Fibroblast of lung (primary cell): ENCODE measurements at regions not wholly inside any gene's neighbourhood (a gene's known extent, or its start where the extent isn't known, plus 50 kb on each side); places are given as distances from the start of the nearest gene placed in this dataset.

ENCODE experiments used
- DNase-seq, 2 donors: peaks; one replicate each; pipeline versions ENCODE4 v3.0.0 to v3.0.0-alpha.2; 2010; ENCODE audit warnings: low read depth in 2 of 2
- H2AFZ ChIP-seq: 2 replicates; pipeline ENCODE4 v1.5.1; 2012; ENCODE audit warnings: low read length, control low read depth, inconsistent platforms
- H3K27ac ChIP-seq: 2 replicates; pipeline ENCODE4 v1.5.1; 2011; ENCODE audit warnings: low read length, control low read depth; ENCODE audit not compliant: insufficient read depth
- H3K27me3 ChIP-seq: 2 replicates; pipeline ENCODE4 v1.5.1; 2011; ENCODE audit warnings: mild to moderate bottlenecking, low read length; ENCODE audit not compliant: control insufficient read depth, insufficient read depth
- H3K36me3 ChIP-seq: 2 replicates; pipeline ENCODE4 v1.5.1; 2011; ENCODE audit warnings: low read length; ENCODE audit not compliant: control insufficient read depth, insufficient read depth
- H3K4me1 ChIP-seq: 2 replicates; pipeline ENCODE4 v1.5.1; 2011; ENCODE audit warnings: low read length; ENCODE audit not compliant: control insufficient read depth, insufficient read depth; ENCODE audit errors: extremely low read depth
- H3K4me2 ChIP-seq: 2 replicates; pipeline ENCODE4 v1.5.1; 2011; ENCODE audit warnings: low read length, control low read depth; ENCODE audit not compliant: insufficient read depth; ENCODE audit errors: extremely low read depth
- H3K4me3 ChIP-seq, 4 experiments: fragments of 200-600 bp in 1 of 4; sonication (generic) in 1 of 4; replicated peaks in 1 of 4; 2 replicates each; pipeline ENCODE4 v1.5.1; 2011 to 2016; ENCODE audit warnings: low read length in 4 of 4, low read depth in 3 of 4, mild to moderate bottlenecking in 3 of 4, control low read depth in 2 of 4, inconsistent platforms in 1 of 4, mixed read lengths in 1 of 4; ENCODE audit not compliant: insufficient read depth in 1 of 4; ENCODE audit errors: control extremely low read depth in 1 of 4
- H3K79me2 ChIP-seq: 2 replicates; pipeline ENCODE4 v1.5.1; 2012; ENCODE audit warnings: mild to moderate bottlenecking, low read length, inconsistent platforms; ENCODE audit not compliant: control insufficient read depth, insufficient read depth
- H3K9ac ChIP-seq: 2 replicates; pipeline ENCODE4 v1.5.1; 2011; ENCODE audit warnings: mild to moderate bottlenecking, low read length, control low read depth; ENCODE audit not compliant: insufficient read depth
- H3K9me3 ChIP-seq: 2 replicates; pipeline ENCODE4 v1.5.1; 2012; ENCODE audit warnings: low read depth, low read length; ENCODE audit not compliant: control insufficient read depth, insufficient read depth
- H4K20me1 ChIP-seq: 2 replicates; pipeline ENCODE4 v1.5.1; 2011; ENCODE audit warnings: low read length; ENCODE audit not compliant: control insufficient read depth, insufficient read depth; ENCODE audit errors: extremely low read depth
- EZH2 ChIP-seq: IDR thresholded peaks from 2 replicates; pipeline ENCODE4 v1.5.1; 2012; ENCODE audit warnings: low read length, control low read depth, mild to moderate bottlenecking; ENCODE audit errors: missing control alignments
- TF ChIP-seq, protein P1 (sequence below), 2 donors: IDR thresholded peaks in 1 of 2; conservative IDR thresholded peaks in 1 of 2; 1 replicate in 1 of 2; 2 replicates in 1 of 2; pipeline ENCODE4 v1.5.1; 2011 to 2012; ENCODE audit warnings: low read length in 2 of 2, control low read depth in 1 of 2, inconsistent platforms in 1 of 2, low read depth in 1 of 2, mild to moderate bottlenecking in 1 of 2

DNA sequence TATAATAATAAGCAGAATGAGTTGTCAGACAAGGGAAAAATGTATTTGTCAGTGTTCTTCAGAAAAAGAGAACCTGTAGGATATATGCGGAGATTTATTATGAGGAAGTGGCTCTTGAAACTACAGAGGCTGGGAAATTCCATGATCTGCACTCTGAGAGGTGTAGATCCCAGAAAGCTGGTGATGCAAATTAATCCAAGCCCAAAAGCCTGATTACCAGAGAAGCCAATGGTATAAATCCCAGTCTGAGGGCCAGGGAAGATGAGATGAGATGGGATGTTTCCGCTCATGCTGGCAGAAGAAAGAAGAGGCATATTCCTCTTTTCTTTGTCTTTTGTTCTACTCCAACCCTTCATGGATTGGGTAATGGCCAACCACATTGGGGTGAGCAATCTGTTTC lies 732.8 kb upstream of the IGFBP3 start:
- H3K79me2 ChIP-seq: no peaks in the 10 kb centered on the region
- no peaks in the 10 kb centered on the region for H3K4me1 ChIP-seq
- DNase-seq: no peak
- no peak overlapping the region for H3K4me2 ChIP-seq
- TF ChIP-seq, protein P1, sequence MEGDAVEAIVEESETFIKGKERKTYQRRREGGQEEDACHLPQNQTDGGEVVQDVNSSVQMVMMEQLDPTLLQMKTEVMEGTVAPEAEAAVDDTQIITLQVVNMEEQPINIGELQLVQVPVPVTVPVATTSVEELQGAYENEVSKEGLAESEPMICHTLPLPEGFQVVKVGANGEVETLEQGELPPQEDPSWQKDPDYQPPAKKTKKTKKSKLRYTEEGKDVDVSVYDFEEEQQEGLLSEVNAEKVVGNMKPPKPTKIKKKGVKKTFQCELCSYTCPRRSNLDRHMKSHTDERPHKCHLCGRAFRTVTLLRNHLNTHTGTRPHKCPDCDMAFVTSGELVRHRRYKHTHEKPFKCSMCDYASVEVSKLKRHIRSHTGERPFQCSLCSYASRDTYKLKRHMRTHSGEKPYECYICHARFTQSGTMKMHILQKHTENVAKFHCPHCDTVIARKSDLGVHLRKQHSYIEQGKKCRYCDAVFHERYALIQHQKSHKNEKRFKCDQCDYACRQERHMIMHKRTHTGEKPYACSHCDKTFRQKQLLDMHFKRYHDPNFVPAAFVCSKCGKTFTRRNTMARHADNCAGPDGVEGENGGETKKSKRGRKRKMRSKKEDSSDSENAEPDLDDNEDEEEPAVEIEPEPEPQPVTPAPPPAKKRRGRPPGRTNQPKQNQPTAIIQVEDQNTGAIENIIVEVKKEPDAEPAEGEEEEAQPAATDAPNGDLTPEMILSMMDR (conservative IDR thresholded peaks at IDR 0.05 in 1 of 2, IDR thresholded peaks at IDR 0.05 in 1 of 2; ENCODE audit: low read depth in 1 of 2, low read length in 2 of 2): no peak
- no peak for TF ChIP-seq EZH2
- no peak overlapping the region for H2AFZ ChIP-seq
- no peak overlapping the region for H3K9ac ChIP-seq
- no peaks in the 10 kb centered on the region for H3K36me3 ChIP-seq
- no peaks in the 10 kb centered on the region for H4K20me1 ChIP-seq
- no peaks in the 10 kb centered on the region for H3K9me3 ChIP-seq
- no peak overlapping the region for H3K27ac ChIP-seq
- no peaks in the 10 kb centered on the region for H3K27me3 ChIP-seq
- H3K4me3 ChIP-seq: no peak overlapping the region

DNA sequence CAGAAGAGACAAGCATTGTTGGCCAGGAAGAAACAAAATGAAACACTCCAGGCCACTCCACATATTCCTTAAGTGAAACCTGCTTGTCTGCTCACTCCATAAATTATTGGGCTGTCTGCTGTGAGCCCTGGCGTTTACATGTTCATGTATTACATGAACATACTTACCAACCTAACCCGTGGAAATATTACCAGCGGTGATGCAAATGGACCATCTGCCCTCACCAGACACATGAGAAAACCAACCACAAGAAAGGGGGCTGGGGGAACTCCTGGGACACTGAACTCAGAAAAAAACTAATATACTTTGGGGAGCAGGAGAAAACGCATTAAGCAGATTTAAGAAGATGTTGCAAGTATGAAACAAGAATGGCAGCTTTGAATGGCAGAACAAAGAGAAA lies 731.2 kb upstream of the IGFBP3 start:
- Histone ChIP-seq H3K27me3 (no peaks in the 10 kb centered on the region), H3K27ac (no peak overlapping the region), H3K79me2 (no peaks in the 10 kb centered on the region), H3K36me3 (no peaks in the 10 kb centered on the region), H3K4me3 (no peak overlapping the region), H4K20me1 (no peaks in the 10 kb centered on the region), H3K4me1 (no peaks in the 10 kb centered on the region), H3K4me2 (no peak overlapping the region), H2AFZ (no peak overlapping the region), H3K9ac (no peak overlapping the region), H3K9me3 (no peaks in the 10 kb centered on the region)
- DNase-seq: no peak
- TF ChIP-seq EZH2: no peak

DNA sequence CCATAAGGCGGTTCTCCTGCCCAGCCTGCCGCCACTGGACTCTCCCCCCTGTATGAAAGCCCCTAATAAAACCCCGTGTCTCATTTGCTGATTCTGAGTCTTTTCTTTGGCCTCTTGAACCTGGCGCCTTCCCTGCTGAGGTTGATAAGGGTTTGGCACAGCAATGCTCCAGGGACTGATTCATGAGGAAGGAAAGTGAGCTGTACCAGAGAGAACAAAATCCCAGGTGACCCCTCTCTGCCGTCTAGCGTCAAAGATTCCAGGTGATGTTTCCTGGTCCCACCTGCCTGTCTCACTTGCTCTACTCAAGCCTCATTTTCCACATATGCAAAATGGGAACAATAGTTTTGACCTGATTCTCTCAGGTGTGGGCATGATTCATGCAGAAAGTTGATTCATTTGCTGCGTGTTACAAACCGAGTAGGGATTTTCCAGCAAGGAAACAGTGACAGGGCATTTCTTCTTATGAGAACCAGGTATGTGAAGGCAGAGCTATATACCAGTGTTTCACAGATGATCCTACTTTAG lies 730.6 kb upstream of the IGFBP3 start:
- no peak overlapping the region for H3K4me2 ChIP-seq
- H3K4me1 ChIP-seq: no peaks in the 10 kb centered on the region
- no peaks in the 10 kb centered on the region for H3K36me3 ChIP-seq
- H3K9ac ChIP-seq: no peak overlapping the region
- no peaks in the 10 kb centered on the region for H3K79me2 ChIP-seq
- no peaks in the 10 kb centered on the region for H3K9me3 ChIP-seq
- TF ChIP-seq EZH2: no peak
- TF ChIP-seq, protein P1 (conservative IDR thresholded peaks at IDR 0.05 in 1 of 2, IDR thresholded peaks at IDR 0.05 in 1 of 2; ENCODE audit: low read depth in 1 of 2, low read length in 2 of 2): no peak
- H3K27ac ChIP-seq: no peak overlapping the region
- no peaks in the 10 kb centered on the region for H4K20me1 ChIP-seq
- H3K4me3 ChIP-seq: no peak overlapping the region
- no peaks in the 10 kb centered on the region for H3K27me3 ChIP-seq
- DNase-seq: no peak
- no peak overlapping the region for H2AFZ ChIP-seq
